ENCODE measurements at regions not wholly inside any gene's neighbourhood (a gene's known extent, or its start where the extent isn't known, plus 50 kb on each side); places are given as distances from the start of the nearest gene placed in this dataset.

DNA sequence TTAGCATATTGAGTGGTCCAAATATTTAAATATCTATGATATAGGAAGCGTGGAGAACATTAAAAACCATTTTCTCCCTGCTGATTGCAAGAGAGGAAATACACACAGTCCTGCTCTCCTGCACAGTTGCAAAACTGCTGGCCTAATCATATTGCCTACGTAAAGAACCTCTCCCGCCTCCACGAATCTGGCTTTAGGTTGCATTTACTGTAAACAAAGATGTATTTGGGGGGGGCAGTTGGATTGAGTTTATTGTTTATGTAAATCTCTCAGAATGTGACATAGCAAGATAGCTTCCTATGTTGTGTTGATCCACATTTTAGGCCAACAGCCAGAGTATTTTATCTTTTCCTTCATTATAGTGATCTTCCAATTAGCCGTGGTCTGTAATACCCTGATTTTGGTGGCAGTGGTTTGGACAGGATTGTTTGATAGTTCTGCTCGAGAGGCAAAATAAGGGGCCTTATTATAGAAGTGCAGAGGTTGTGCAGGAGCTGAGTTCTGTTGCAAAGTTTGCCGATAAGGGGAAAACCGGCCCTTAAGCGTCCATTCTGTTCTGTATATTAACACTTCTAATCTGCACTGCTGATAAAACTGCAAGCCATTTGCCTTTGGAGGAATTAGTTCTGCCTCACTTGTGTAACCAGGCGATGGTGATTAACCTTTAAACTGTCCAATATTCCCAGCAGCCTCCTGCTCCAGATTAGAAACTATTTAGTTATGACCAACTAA lies 101.6 kb upstream of the SIX3 start (continued):
- TF ChIP-seq, protein P1, sequence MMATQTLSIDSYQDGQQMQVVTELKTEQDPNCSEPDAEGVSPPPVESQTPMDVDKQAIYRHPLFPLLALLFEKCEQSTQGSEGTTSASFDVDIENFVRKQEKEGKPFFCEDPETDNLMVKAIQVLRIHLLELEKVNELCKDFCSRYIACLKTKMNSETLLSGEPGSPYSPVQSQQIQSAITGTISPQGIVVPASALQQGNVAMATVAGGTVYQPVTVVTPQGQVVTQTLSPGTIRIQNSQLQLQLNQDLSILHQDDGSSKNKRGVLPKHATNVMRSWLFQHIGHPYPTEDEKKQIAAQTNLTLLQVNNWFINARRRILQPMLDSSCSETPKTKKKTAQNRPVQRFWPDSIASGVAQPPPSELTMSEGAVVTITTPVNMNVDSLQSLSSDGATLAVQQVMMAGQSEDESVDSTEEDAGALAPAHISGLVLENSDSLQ (IDR thresholded peaks at IDR 0.05), result no peak
- no peak for TF ChIP-seq HDGF (IDR thresholded peaks at IDR 0.05)

DNA sequence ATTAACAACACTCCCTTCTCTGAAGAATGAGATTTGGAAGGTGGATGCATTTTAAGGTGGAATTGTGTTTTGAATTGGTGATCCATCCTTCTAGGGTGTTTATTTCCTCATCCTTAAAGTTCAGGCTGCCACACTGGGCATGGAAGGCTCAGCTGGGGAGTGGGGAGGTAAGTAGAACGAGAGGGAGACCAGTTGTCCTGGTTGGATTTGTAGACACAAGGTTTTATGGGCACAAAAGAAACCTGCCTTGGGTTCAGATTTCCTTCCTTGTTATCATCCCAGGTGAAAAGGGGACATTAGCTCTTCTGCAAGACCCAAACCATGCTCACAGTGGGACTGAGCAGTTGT lies 101.0 kb upstream of the SIX3 start:
- Histone ChIP-seq H3K27me3 (replicated peaks in 1 of 2; ENCODE audit: control insufficient read depth in 2 of 2, insufficient read depth in 2 of 2, low read length in 1 of 2) (no peaks in the 10 kb centered on the region), H2AFZ (ENCODE audit: control insufficient read depth, low read depth, low read length) (no peak overlapping the region), H3K4me2 (ENCODE audit: control insufficient read depth, insufficient read depth) (no peak overlapping the region), H3K36me3 (ENCODE audit: control insufficient read depth in 2 of 2, insufficient read depth in 2 of 2, low read length in 1 of 2) (no peaks in the 10 kb centered on the region), H3K4me1 (ENCODE audit: control insufficient read depth, insufficient read depth, low read length) (peaks cover 12% of the 10 kb centered on the region), H3K9ac (ENCODE audit: control insufficient read depth, insufficient read depth, low read length) (no peak overlapping the region), H3K79me2 (ENCODE audit: control insufficient read depth, insufficient read depth, low read length) (no peaks in the 10 kb centered on the region), H3K9me3 (replicated peaks; ENCODE audit: control insufficient read depth, insufficient read depth, low read length) (no peaks in the 10 kb centered on the region; the same call in 2 of the 3 replicates), H3K4me3 (no peak overlapping the region), H3K27ac (ENCODE audit: control insufficient read depth, insufficient read depth) (no peak overlapping the region), H4K20me1 (ENCODE audit: control insufficient read depth, insufficient read depth) (no peaks in the 10 kb centered on the region)
- ChIA-PET SMC1A (ENCODE audit: uncharacterized antibody, unreplicated experiment) (interaction anchor here (0.7 kb wide), 1 partner anchor 27 kb away, joined by 3 read pairs; no protein-coding TSS in a partner anchor), RAD21 (ENCODE audit: unreplicated experiment) (no interaction called here), POLR2A (no interaction called here), CTCF (interaction anchor here (1.0 kb wide), 1 partner anchor 361 kb away, joined by 3 read pairs; no protein-coding TSS in a partner anchor)
- 17% methylated on average over 1 of the region's 1 CpG for WGBS (ENCODE audit: insufficient coverage, insufficient replicate concordance, low lambda C conversion rate, missing lambda C conversion rate)
- intact Hi-C loops (cut with micrococcal nuclease; ENCODE audit: unreplicated experiment) (no loop called here), in situ Hi-C loops (cut with MboI) (no loop called here)
- TF ChIP-seq SIX5 (IDR thresholded peaks at IDR 0.05; ENCODE audit: low read depth, low read length, severe bottlenecking) (no peak), DPF2 (IDR thresholded peaks at IDR 0.05) (no peak), BRCA1 (IDR thresholded peaks at IDR 0.05; ENCODE audit: low read depth, low read length) (no peak), YY1 (IDR thresholded peaks at IDR 0.05; ENCODE audit: low read depth, low read length) (no peak), IKZF1 (conservative IDR thresholded peaks at IDR 0.05) (no peak), LARP7 (IDR thresholded peaks at IDR 0.05) (no peak)
- TF ChIP-seq, protein P2, sequence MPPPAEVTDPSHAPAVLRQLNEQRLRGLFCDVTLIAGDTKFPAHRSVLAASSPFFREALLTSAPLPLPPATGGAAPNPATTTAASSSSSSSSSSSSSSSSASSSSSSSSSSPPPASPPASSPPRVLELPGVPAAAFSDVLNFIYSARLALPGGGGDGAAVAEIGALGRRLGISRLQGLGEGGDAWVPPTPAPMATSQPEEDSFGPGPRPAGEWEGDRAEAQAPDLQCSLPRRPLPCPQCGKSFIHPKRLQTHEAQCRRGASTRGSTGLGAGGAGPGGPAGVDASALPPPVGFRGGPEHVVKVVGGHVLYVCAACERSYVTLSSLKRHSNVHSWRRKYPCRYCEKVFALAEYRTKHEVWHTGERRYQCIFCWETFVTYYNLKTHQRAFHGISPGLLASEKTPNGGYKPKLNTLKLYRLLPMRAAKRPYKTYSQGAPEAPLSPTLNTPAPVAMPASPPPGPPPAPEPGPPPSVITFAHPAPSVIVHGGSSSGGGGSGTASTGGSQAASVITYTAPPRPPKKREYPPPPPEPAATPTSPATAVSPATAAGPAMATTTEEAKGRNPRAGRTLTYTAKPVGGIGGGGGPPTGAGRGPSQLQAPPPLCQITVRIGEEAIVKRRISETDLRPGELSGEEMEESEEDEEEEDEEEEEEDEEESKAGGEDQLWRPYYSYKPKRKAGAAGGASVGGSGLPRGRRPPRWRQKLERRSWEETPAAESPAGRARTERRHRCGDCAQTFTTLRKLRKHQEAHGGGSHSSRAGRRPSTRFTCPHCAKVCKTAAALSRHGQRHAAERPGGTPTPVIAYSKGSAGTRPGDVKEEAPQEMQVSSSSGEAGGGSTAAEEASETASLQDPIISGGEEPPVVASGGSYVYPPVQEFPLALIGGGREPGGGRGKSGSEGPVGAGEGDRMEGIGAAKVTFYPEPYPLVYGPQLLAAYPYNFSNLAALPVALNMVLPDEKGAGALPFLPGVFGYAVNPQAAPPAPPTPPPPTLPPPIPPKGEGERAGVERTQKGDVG (CRISPR knock-in tag; IDR thresholded peaks at IDR 0.05), result no peak
- TF ChIP-seq, protein P3, sequence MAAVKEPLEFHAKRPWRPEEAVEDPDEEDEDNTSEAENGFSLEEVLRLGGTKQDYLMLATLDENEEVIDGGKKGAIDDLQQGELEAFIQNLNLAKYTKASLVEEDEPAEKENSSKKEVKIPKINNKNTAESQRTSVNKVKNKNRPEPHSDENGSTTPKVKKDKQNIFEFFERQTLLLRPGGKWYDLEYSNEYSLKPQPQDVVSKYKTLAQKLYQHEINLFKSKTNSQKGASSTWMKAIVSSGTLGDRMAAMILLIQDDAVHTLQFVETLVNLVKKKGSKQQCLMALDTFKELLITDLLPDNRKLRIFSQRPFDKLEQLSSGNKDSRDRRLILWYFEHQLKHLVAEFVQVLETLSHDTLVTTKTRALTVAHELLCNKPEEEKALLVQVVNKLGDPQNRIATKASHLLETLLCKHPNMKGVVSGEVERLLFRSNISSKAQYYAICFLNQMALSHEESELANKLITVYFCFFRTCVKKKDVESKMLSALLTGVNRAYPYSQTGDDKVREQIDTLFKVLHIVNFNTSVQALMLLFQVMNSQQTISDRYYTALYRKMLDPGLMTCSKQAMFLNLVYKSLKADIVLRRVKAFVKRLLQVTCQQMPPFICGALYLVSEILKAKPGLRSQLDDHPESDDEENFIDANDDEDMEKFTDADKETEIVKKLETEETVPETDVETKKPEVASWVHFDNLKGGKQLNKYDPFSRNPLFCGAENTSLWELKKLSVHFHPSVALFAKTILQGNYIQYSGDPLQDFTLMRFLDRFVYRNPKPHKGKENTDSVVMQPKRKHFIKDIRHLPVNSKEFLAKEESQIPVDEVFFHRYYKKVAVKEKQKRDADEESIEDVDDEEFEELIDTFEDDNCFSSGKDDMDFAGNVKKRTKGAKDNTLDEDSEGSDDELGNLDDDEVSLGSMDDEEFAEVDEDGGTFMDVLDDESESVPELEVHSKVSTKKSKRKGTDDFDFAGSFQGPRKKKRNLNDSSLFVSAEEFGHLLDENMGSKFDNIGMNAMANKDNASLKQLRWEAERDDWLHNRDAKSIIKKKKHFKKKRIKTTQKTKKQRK (IDR thresholded peaks at IDR 0.05; ENCODE audit: low read depth, low read length), result no peak
- ATAC-seq (no peak), FAIRE-seq (no peak), DNase-seq (ENCODE audit: low read depth, low spot score) (no peak)
- BruUV-seq (replicated peaks), result no TSS peak

All from GM12878 (cell line).